Left ventricle myocardium superior (tissue), 1 donor: ENCODE measurements at regions not wholly inside any gene's neighbourhood (a gene's known extent, or its start where the extent isn't known, plus 50 kb on each side); places are given as distances from the start of the nearest gene placed in this dataset.

Source experiments
- ATAC-seq: fragments of 200-7000 bp; cut with Tn5 transposase; one replicate; pipeline ENCODE4 v1.9.1; 2020; ENCODE audit warnings: mild to moderate bottlenecking, moderate library complexity
- DNase-seq: peaks from one replicate; pipeline ENCODE4 v3.0.0-alpha.2; 2020
- intact Hi-C: fragments of 100-400 bp; cut with micrococcal nuclease; formaldehyde crosslinking; loops from one replicate; pipeline ENCODE4 v1.11.0; 2022
- donor health status: DM: no; HTN: yes; CAD: no; lungs with severe emphysema.

- no peak for ATAC-seq
- intact Hi-C loops, result no loop called here
- DNase-seq, result no peak
Observed at GRCh38 chr5:61965490-61965889, 340.5 kb upstream of the KIF2A start.

GRCh38 chr5:61966296-61966955, 339.6 kb upstream of the KIF2A start:
- no peak for ATAC-seq
- no peak for DNase-seq
- intact Hi-C loops, result no loop called here

- no peak for ATAC-seq
Observed at GRCh38 chr5:61966997-61967396, 339.0 kb upstream of the KIF2A start.

GRCh38 chr5:61967681-61968080, 338.3 kb upstream of the KIF2A start:
- ATAC-seq (no peak), DNase-seq (no peak)
- intact Hi-C loops, result no loop called here

More at GRCh38 chr5:61966997-61967396, 339.0 kb upstream of the KIF2A start:
- no peak for DNase-seq
- intact Hi-C loops, result no loop called here

- DNase-seq (no peak), ATAC-seq (no peak)
- intact Hi-C loops, result no loop called here
Observed at GRCh38 chr5:61969347-61969746, 336.7 kb upstream of the KIF2A start.

- ATAC-seq (no peak), DNase-seq (no peak)
- intact Hi-C loops, result no loop called here
Observed at GRCh38 chr5:61969755-61970154, 336.3 kb upstream of the KIF2A start.

- no peak for ATAC-seq
- no peak for DNase-seq
- intact Hi-C loops, result no loop called here
Observed at GRCh38 chr5:61970218-61970617, 335.8 kb upstream of the KIF2A start.

- ATAC-seq (no peak), DNase-seq (no peak)
- intact Hi-C loops, result no loop called here
Observed at GRCh38 chr5:61974680-61975079, 331.3 kb upstream of the KIF2A start.

GRCh38 chr5:61981886-61982285, 324.1 kb upstream of the KIF2A start:
- intact Hi-C loops, result no loop called here
- no peak for ATAC-seq

GRCh38 chr5:61991430-61991829, 314.6 kb upstream of the KIF2A start:
- ATAC-seq, result no peak
- intact Hi-C loops, result no loop called here
- no peak for DNase-seq

More at GRCh38 chr5:61981886-61982285, 324.1 kb upstream of the KIF2A start:
- no peak for DNase-seq

GRCh38 chr5:61991866-61992265, 314.1 kb upstream of the KIF2A start:
- no peak for DNase-seq
- intact Hi-C loops, result no loop called here
- no peak for ATAC-seq

GRCh38 chr5:61993295-61993927, 312.6 kb upstream of the KIF2A start:
- no peak for ATAC-seq
- DNase-seq, result no peak
- intact Hi-C loops, result no loop called here

GRCh38 chr5:61994171-61994570, 311.8 kb upstream of the KIF2A start:
- intact Hi-C loops, result no loop called here

GRCh38 chr5:61995486-61995885, 310.5 kb upstream of the KIF2A start:
- intact Hi-C loops, result no loop called here
- no peak for DNase-seq
- no peak for ATAC-seq

More at GRCh38 chr5:61994171-61994570, 311.8 kb upstream of the KIF2A start:
- DNase-seq (no peak), ATAC-seq (no peak)

- intact Hi-C loops, result no loop called here
- DNase-seq, result no peak
- ATAC-seq, result no peak
Observed at GRCh38 chr5:61999371-61999770, 306.6 kb upstream of the KIF2A start.

- ATAC-seq, result no peak
- intact Hi-C loops, result no loop called here
Observed at GRCh38 chr5:62000646-62001045, 305.4 kb upstream of the KIF2A start.

GRCh38 chr5:62001640-62002039, 304.4 kb upstream of the KIF2A start:
- DNase-seq (no peak), ATAC-seq (no peak)
- intact Hi-C loops, result no loop called here

More at GRCh38 chr5:62000646-62001045, 305.4 kb upstream of the KIF2A start:
- DNase-seq, result no peak

GRCh38 chr5:62002436-62002835, 303.6 kb upstream of the KIF2A start:
- intact Hi-C loops, result no loop called here
- no peak for DNase-seq
- ATAC-seq, result no peak

GRCh38 chr5:62005551-62005950, 300.5 kb upstream of the KIF2A start:
- intact Hi-C loops, result no loop called here
- no peak for DNase-seq
- no peak for ATAC-seq

GRCh38 chr5:62007457-62007856, 298.5 kb upstream of the KIF2A start:
- DNase-seq (no peak), ATAC-seq (no peak)
- intact Hi-C loops, result no loop called here

- intact Hi-C loops, result no loop called here
Observed at GRCh38 chr5:62011089-62011664, 294.8 kb upstream of the KIF2A start.

More at GRCh38 chr5:62011089-62011664, 294.8 kb upstream of the KIF2A start:
- no peak for DNase-seq
- no peak for ATAC-seq
